ENCODE measurements at regions not wholly inside any gene's neighbourhood (a gene's known extent, or its start where the extent isn't known, plus 50 kb on each side); places are given as distances from the start of the nearest gene placed in this dataset.
"Not testable (repeated sequence)": the region's sequence is repeated elsewhere in the genome, so short reads cannot be mapped to it uniquely, and the experiment has no call there.

DNA sequence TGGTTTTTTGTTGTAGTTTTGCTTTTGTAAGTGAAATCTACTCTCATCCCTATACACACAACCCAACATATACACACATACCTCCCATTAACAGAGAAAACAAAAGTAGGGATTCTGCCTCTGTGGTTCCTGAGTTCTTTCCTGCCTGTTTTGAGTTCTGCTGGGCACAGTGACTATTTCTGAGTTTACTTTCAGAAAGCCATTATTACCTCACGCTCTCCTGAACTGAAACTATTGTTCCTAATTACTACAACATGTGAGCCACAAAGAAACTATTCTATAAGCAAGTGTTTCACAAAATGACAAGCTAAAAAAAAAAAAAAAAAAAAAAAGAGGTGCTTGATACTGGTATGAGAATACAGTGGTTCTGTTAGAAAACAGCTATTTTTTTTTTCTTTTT is 110.9 kb downstream of the ALG10B start:
- H3K27ac ChIP-seq, result no peak overlapping the region
- ATAC-seq (no peak), DNase-seq (no peak)
- no peaks in the 10 kb centered on the region for H3K36me3 ChIP-seq
- no peaks in the 10 kb centered on the region for H3K4me1 ChIP-seq
- H3K27me3 ChIP-seq, result no peaks in the 10 kb centered on the region
- peaks cover 0 to 2% (median 0%) of the 10 kb centered on the region in 11 donors for H3K9me3 ChIP-seq
- TF ChIP-seq CTCF (IDR thresholded peaks at IDR 0.05), result no peak
- no peak overlapping the region for H3K4me3 ChIP-seq
- intact Hi-C loops (cut with DNase I), result no loop called here
- 78 to 81% methylated on average over 1 of the region's 1 CpG for WGBS, 2 donors

DNA sequence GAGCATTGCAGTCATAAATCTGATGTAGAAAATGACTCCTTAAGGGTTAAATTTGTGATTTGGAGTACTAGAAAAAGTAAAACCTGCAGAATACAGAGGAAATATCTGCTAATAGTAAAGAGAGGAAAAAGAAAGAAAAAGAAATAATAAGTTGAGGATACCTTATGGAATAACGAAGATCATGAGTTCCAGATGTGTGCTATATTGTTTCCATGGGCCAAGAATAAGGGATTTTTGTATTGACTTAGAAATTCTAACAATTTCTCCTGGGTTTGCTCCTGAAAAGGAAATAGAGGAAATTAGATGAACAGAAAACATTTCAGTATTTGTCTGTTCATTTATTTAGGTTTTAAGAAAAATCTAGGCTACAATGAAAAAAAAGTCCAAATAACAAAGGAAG is 115.3 kb downstream of the ALG10B start:
- no peak for TF ChIP-seq CTCF (IDR thresholded peaks at IDR 0.05)
- H3K27ac ChIP-seq, result no peak overlapping the region
- WGBS, 2 donors, result 61% methylated on average over 1 of the region's 1 CpG

GRCh38 chr12:38441871-38442281 is 125.3 kb downstream of the ALG10B start:
- ATAC-seq; H3K27me3 ChIP-seq; H3K9me3 ChIP-seq; H3K4me3 ChIP-seq; intact Hi-C loops (cut with DNase I); H3K4me1 ChIP-seq; H3K27ac ChIP-seq; DNase-seq; H3K36me3 ChIP-seq: not testable (repeated sequence)
- WGBS, 2 donors, result 89 to 92% methylated on average over 18 to 20 of the region's 20 CpGs

More for the DNA sequence above, 115.3 kb downstream of the ALG10B start:
- no peaks in the 10 kb centered on the region for H3K36me3 ChIP-seq
- peaks cover 0 to under 1% (median 0%) of the 10 kb centered on the region in 11 donors for H3K9me3 ChIP-seq
- intact Hi-C loops (cut with DNase I), result no loop called here
- no peak overlapping the region for H3K4me3 ChIP-seq
- ATAC-seq (no peak), DNase-seq (no peak)
- no peaks in the 10 kb centered on the region for H3K4me1 ChIP-seq
- no peaks in the 10 kb centered on the region for H3K27me3 ChIP-seq

DNA sequence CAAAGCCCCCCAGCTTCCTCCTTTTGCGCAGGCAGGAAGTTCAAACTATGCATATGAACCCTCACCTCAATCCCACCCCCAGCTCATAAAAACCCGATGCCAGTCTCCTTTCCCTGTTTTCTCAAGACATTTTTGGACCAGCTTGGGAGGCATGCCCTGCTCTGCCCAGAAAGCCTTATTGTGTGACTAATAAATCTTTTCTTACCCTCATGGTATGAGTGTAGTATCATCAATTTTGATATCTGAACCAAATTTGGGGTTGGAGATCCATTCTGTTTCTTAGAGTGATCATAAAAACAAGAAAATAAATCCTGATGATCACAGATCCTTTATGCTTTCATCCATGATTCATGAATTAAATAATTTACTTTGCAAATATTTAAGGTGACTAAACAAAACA is 128.5 kb downstream of the ALG10B start:
- Histone ChIP-seq H3K27me3 (no peaks in the 10 kb centered on the region), H3K9me3 (no peaks in the 10 kb centered on the region), H3K4me3 (no peak overlapping the region), H3K27ac (no peak overlapping the region), H3K4me1 (no peaks in the 10 kb centered on the region), H3K36me3 (no peaks in the 10 kb centered on the region)
- WGBS, 2 donors, result 76 to 77% methylated on average over 2 of the region's 2 CpGs
- no peak for DNase-seq
- intact Hi-C loops (cut with DNase I), result no loop called here
- ATAC-seq, result no peak
- TF ChIP-seq CTCF (IDR thresholded peaks at IDR 0.05), result no peak

- 74 to 79% methylated on average over 2 of the region's 2 CpGs for WGBS, 2 donors
- H3K36me3 ChIP-seq, result no peaks in the 10 kb centered on the region
- TF ChIP-seq CTCF (IDR thresholded peaks at IDR 0.05), result no peak
- H3K9me3 ChIP-seq, result no peaks in the 10 kb centered on the region
- ATAC-seq, result no peak
- no peaks in the 10 kb centered on the region for H3K27me3 ChIP-seq
- intact Hi-C loops (cut with DNase I), result no loop called here
- no peak for DNase-seq
- no peak overlapping the region for H3K4me3 ChIP-seq
- H3K4me1 ChIP-seq, result no peaks in the 10 kb centered on the region
- H3K27ac ChIP-seq, result no peak overlapping the region
Observed at GRCh38 chr12:38448991-38449390, 132.4 kb downstream of the ALG10B start.

Measured in heart right ventricle (tissue), 16 donors.